Limb (tissue), 2 donors: ENCODE measurements at regions not wholly inside any gene's neighbourhood (a gene's known extent, or its start where the extent isn't known, plus 50 kb on each side); places are given as distances from the start of the nearest gene placed in this dataset.

Experiments
- DNase-seq, 2 donors: peaks; one replicate each; pipeline ENCODE4 v3.0.0-alpha.2; 2016; ENCODE audit errors: extremely low spot score in 2 of 2

- DNase-seq, result no peak
Observed at GRCh38 chr1:58006421-58007046, 540.0 kb downstream of the OMA1 start.

GRCh38 chr1:58005212-58005611, 541.3 kb downstream of the OMA1 start:
- DNase-seq, result no peak

- DNase-seq, result no peak
Observed at GRCh38 chr1:58003988-58004387, 542.5 kb downstream of the OMA1 start.

- DNase-seq, result no peak
Observed at GRCh38 chr1:58003059-58003458, 543.5 kb downstream of the OMA1 start.

- DNase-seq, result no peak
Observed at GRCh38 chr1:58000821-58001220, 545.7 kb downstream of the OMA1 start.

GRCh38 chr1:58000116-58000515, 546.4 kb downstream of the OMA1 start:
- DNase-seq, result peak in 1 of 2 donors; percentile 8

- DNase-seq, result no peak
Observed at GRCh38 chr1:57996400-57996799, 550.1 kb downstream of the OMA1 start.

GRCh38 chr1:57991289-57991688, 555.2 kb downstream of the OMA1 start:
- no peak for DNase-seq

GRCh38 chr1:57989877-57990276, 556.6 kb downstream of the OMA1 start:
- DNase-seq, result no peak

- DNase-seq, result no peak
Observed at GRCh38 chr1:57987523-57987922, 559.0 kb downstream of the OMA1 start.

GRCh38 chr1:57986432-57986831, 560.1 kb downstream of the OMA1 start:
- no peak for DNase-seq

- DNase-seq, result no peak
Observed at GRCh38 chr1:57984277-57984676, 560.4 kb upstream of the DAB1 start.

GRCh38 chr1:57983441-57983840, 559.6 kb upstream of the DAB1 start:
- DNase-seq, result no peak

GRCh38 chr1:57982852-57983251, 559.0 kb upstream of the DAB1 start:
- no peak for DNase-seq

GRCh38 chr1:57976216-57976615, 552.4 kb upstream of the DAB1 start:
- DNase-seq, result no peak

- no peak for DNase-seq
Observed at GRCh38 chr1:57968321-57968720, 544.5 kb upstream of the DAB1 start.

GRCh38 chr1:57966751-57967406, 543.0 kb upstream of the DAB1 start:
- DNase-seq, result peak; percentile 13 to 47

GRCh38 chr1:57966340-57966739, 542.5 kb upstream of the DAB1 start:
- no peak for DNase-seq

- DNase-seq, result no peak
Observed at GRCh38 chr1:57963581-57963980, 539.7 kb upstream of the DAB1 start.

GRCh38 chr1:57959531-57960241, 535.8 kb upstream of the DAB1 start:
- DNase-seq, result no peak

- no peak for DNase-seq
Observed at GRCh38 chr1:57957576-57957975, 533.7 kb upstream of the DAB1 start.

- DNase-seq, result no peak
Observed at GRCh38 chr1:57951390-57951789, 527.5 kb upstream of the DAB1 start.

GRCh38 chr1:57949168-57949567, 525.3 kb upstream of the DAB1 start:
- DNase-seq, result no peak
